Testis (tissue), 2 donors: ENCODE measurements at regions not wholly inside any gene's neighbourhood (a gene's known extent, or its start where the extent isn't known, plus 50 kb on each side); places are given as distances from the start of the nearest gene placed in this dataset.

Experiments
- CTCF ChIP-seq, 3 experiments: fragments of 450-650 bp in 2 of 3; fragments of 200-600 bp in 1 of 3; sonication (generic) in 1 of 3; IDR thresholded peaks; one replicate each; pipeline ENCODE4 v1.5.1; 2016 to 2019; ENCODE audit warnings: antibody characterized with exemption in 3 of 3, mild to moderate bottlenecking in 2 of 3, moderate library complexity in 1 of 3
- POLR2A ChIP-seq: fragments of 450-650 bp; IDR thresholded peaks from one replicate; pipeline ENCODE4 v1.6.1; 2017; ENCODE audit warnings: antibody characterized with exemption, mild to moderate bottlenecking, moderate library complexity

GRCh38 chrY:12423416-12424252 lies 277.4 kb upstream of the USP9Y start:
- TF ChIP-seq CTCF (IDR thresholded peaks at IDR 0.05) (no peak), POLR2A (no peak)
